ENCODE measurements at regions not wholly inside any gene's neighbourhood (a gene's known extent, or its start where the extent isn't known, plus 50 kb on each side); places are given as distances from the start of the nearest gene placed in this dataset.

DNA sequence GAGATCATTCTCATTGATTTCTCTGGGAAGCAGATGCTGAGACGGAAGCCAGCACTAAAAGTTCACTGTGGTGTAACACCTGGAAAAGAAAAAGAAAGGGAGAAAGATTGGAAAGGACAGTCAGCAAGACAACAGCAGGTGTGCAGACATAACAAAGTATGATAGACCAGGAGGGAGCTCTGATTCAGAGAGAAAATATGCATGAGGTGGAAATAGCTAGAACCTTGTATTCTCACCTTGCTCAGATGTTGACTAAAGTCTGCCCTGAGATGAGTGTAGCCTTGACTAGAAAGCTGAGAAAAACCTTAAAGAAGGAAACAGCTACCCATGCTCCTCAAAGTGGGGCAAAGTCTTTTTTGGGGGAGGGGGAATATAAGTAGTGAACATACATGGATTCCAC lies 1711.8 kb downstream of the EFNB2 start:
- no peak for DNase-seq
- 87 to 96% (median 89%) methylated on average over 1 of the region's 1 CpG for WGBS, 4 donors
- H3K9me3 ChIP-seq (replicated peaks in 1 of 3), result no peaks in the 10 kb centered on the region
- H3K36me3 ChIP-seq (replicated peaks in 1 of 2), result no peaks in the 10 kb centered on the region
- H3K27ac ChIP-seq, result no peak overlapping the region
- TF ChIP-seq POLR2A (IDR thresholded peaks at IDR 0.05) (no peak), CTCF (IDR thresholded peaks at IDR 0.05) (no peak)
- intact Hi-C loops (cut with DNase I), result no loop called here
- no peaks in the 10 kb centered on the region for H3K27me3 ChIP-seq
- no peak overlapping the region for H3K4me3 ChIP-seq
- peaks cover 0 to 6% of the 10 kb centered on the region in 2 donors for H3K4me1 ChIP-seq (replicated peaks in 1 of 2)

- Histone ChIP-seq H3K9me3 (replicated peaks in 1 of 3) (peaks cover 0 to 2% (median 0%) of the 10 kb centered on the region in 3 donors), H3K27ac (no peak overlapping the region), H3K4me3 (no peak overlapping the region), H3K27me3 (no peaks in the 10 kb centered on the region), H3K36me3 (replicated peaks in 1 of 2) (no peaks in the 10 kb centered on the region), H3K4me1 (replicated peaks in 1 of 2) (peaks cover 0 to 12% of the 10 kb centered on the region in 2 donors)
- intact Hi-C loops (cut with DNase I), result no loop called here
- DNase-seq, result no peak
- WGBS, 4 donors, result 46 to 53% (median 46%) methylated on average over 3 of the region's 3 CpGs
- TF ChIP-seq POLR2A (IDR thresholded peaks at IDR 0.05) (no peak), CTCF (IDR thresholded peaks at IDR 0.05) (no peak)
Measured at GRCh38 chr13:104823071-104823470, 1712.4 kb downstream of the EFNB2 start.

GRCh38 chr13:104817271-104817670 lies 1718.2 kb downstream of the EFNB2 start:
- 96 to 98% (median 97%) methylated on average over 4 of the region's 4 CpGs for WGBS, 4 donors
- peaks cover 0 to 4% (median 0%) of the 10 kb centered on the region in 3 donors for H3K9me3 ChIP-seq (replicated peaks in 1 of 3)
- intact Hi-C loops (cut with DNase I), result no loop called here
- H3K4me3 ChIP-seq, result no peak overlapping the region
- no peaks in the 10 kb centered on the region for H3K36me3 ChIP-seq (replicated peaks in 1 of 2)
- H3K4me1 ChIP-seq (replicated peaks in 1 of 2), result peaks cover 0 to 15% of the 10 kb centered on the region in 2 donors
- no peak for DNase-seq
- TF ChIP-seq POLR2A (IDR thresholded peaks at IDR 0.05) (no peak), CTCF (IDR thresholded peaks at IDR 0.05) (no peak)
- no peaks in the 10 kb centered on the region for H3K27me3 ChIP-seq
- no peak overlapping the region for H3K27ac ChIP-seq

- H3K4me1 ChIP-seq (replicated peaks in 1 of 2), result peaks cover 0 to 15% of the 10 kb centered on the region in 2 donors
- DNase-seq, result no peak
- H3K9me3 ChIP-seq (replicated peaks in 1 of 3), result peaks cover 0 to 4% (median 0%) of the 10 kb centered on the region in 3 donors
- TF ChIP-seq CTCF (IDR thresholded peaks at IDR 0.05) (no peak), POLR2A (IDR thresholded peaks at IDR 0.05) (no peak)
- WGBS, 4 donors, result 77 to 84% (median 79%) methylated on average over 4 of the region's 4 CpGs
- no peaks in the 10 kb centered on the region for H3K27me3 ChIP-seq
- H3K4me3 ChIP-seq, result no peak overlapping the region
- H3K27ac ChIP-seq, result no peak overlapping the region
- H3K36me3 ChIP-seq (replicated peaks in 1 of 2), result no peaks in the 10 kb centered on the region
- intact Hi-C loops (cut with DNase I), result no loop called here
Measured at GRCh38 chr13:104816726-104817125, 1718.7 kb downstream of the EFNB2 start.
